ENCODE measurements at regions not wholly inside any gene's neighbourhood (a gene's known extent, or its start where the extent isn't known, plus 50 kb on each side); places are given as distances from the start of the nearest gene placed in this dataset.

GRCh38 chr2:13542061-13542460 lies 825.3 kb downstream of the TRIB2 start:
- ATAC-seq = no peak

DNA sequence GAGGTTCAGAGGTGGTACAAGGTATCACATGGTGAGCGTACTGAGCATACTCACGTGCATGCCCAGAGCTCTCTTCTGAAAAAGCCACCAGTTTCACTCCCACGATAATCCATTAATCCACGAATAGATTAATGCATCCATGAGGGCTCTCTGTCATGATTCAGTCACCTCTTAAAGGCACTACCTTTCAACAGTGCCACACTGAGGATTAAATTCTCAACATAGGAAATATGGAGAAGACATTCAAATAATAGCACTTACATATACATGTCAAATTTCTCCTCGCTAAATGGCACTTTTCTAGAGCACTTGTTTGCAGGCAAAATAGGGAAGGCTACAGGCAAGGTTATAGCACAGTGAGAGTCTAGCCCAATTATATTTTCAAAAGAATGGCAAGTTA lies 825.9 kb downstream of the TRIB2 start:
- no peak for ATAC-seq

- ATAC-seq = no peak
These were observed 826.8 kb downstream of the TRIB2 start for GRCh38 chr2:13543550-13543949.

DNA sequence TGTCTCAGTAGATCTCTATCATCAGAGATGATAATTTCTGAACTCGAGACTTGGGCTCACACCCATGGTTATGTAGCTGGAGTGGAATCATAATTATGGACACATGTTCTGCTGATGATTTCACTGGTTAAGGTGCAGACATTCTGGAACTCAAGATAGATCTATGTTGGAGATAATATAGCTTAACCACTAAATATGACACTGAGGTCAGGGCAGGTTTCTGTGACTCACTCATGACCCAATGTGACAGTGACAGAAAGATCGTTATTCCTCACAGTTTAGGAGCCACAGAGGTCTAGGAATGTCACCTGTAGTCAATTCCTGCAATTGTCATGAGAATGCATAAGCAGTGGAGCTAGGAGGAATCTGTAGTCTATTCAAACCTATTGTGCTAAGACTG lies 828.6 kb downstream of the TRIB2 start:
- ATAC-seq = no peak

- ATAC-seq = no peak
These were observed 829.4 kb downstream of the TRIB2 start for GRCh38 chr2:13546131-13546530.

DNA sequence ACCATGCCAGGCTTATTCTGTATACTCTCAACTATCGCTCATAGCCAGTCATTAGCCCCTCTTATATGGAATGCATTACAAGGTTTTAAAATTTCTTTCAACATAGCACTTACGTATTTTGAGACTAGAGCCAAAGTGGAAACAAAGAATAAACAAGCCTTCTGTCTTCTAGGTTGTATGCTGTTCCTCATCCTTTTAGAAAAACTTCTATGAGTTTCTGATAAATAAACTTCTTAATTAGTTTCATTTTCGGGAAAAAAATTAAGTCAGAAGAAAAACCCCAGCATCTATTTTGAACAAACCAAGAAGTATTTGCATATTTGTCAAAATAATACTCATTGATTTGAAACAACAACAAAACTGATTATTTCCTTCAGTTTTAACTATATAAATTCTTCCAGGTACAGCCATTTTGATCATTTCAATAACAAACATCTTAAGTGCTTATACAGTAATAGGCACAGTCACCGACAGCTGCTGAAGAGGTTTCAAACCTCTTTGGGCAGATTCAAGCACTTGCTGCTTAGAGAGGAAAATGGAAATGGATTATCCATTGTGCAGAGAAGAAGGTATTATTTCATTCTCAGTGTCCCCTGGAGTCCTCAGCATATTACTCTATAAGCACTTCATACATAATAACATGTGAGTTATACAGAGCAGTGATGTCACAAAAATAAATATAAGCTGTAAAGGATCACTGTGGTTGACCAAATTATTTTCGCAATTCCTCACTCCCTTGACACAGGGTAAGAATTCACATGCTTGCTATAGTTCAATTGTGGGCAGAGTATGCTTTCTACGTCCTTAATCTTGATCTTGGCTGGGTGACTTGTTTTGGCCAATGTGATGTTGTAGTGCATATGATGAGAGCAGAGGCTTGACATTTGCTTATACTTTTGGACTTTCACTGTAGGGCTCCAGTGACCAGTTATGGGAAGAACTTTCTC lies 833.8 kb downstream of the TRIB2 start:
- ATAC-seq = no peak

DNA sequence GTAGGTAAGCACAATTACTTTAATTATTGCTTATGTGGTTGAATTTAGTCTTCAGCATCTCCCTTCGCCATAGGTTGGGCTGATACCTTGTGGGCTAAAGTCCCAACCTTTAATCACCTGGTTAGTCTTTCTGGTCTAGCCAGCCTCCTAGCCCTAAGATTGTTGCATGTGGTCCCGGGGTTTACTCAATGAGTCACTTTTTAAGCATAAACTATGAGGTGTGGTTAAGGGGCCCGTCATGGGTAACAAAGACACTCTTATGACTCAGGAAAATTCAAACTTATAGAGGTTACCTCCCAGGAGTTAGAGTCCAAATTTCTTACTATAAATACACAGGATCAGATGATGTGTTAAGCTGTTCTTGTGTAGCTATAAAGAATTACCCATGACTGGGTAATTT lies 841.6 kb downstream of the TRIB2 start:
- no peak for ATAC-seq

DNA sequence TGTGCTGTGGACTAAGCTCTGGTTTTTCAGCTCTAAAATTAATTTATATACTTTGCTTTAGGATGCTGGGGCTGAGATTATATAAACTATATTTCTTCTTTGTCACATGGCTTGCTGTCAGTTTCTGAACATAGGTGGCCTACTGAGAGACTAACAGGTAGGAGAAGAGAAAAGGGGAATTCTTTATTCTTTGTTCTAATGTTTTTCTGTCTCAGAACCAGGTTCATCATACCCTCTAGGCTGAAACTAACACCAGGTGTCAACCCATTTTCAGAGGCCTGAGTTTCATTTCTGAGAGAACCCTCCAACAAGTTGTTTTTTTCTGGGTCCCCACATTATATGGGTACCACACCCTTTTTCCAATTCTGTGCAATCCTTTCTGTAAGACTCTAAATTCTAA lies 843.6 kb downstream of the TRIB2 start:
- no peak for ATAC-seq

DNA sequence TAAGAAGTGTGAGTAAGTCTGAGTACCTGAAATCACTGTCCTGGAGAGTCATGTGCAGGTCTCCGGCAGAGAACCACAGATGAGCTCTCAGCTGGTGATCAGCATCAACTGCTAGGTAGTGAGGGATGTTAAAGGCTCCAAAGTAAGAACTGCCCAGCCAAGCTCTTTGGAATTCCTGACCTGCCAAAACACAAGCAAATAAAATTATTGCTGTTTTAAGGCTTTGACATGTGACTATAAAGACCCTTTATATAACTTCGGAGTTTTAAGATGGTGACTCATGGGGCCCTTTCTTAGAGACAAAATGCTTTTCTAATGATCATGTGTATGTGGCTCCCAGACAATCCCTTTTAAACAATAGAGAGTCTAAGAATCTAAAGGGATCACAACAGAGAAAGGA lies 855.7 kb downstream of the TRIB2 start:
- ATAC-seq = no peak

DNA sequence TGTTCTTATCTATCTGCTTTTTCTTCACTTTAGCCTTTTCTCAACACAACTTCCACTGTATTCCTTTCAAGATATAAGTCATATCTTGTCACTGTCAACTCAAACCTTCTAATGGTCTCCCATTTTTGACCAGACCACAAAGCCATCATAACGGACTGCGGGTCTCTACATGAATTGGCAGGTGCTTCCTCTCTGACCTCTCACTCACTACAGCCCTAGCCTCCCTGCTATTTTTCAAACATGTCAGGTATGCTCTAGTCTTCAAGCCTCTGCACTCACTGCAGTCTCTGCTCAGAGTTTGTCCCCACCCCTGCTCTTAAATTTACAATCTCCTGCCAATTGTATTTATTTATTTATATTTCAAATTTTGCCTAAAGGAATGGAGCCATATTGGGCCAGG lies 858.1 kb downstream of the TRIB2 start:
- no peak for ATAC-seq

- no peak for ATAC-seq
These were observed 859.8 kb downstream of the TRIB2 start for GRCh38 chr2:13576406-13577036.

GRCh38 chr2:13578547-13578946 lies 861.8 kb downstream of the TRIB2 start:
- ATAC-seq = no peak

- ATAC-seq = no peak
These were observed 864.7 kb downstream of the TRIB2 start for GRCh38 chr2:13581471-13581870.

DNA sequence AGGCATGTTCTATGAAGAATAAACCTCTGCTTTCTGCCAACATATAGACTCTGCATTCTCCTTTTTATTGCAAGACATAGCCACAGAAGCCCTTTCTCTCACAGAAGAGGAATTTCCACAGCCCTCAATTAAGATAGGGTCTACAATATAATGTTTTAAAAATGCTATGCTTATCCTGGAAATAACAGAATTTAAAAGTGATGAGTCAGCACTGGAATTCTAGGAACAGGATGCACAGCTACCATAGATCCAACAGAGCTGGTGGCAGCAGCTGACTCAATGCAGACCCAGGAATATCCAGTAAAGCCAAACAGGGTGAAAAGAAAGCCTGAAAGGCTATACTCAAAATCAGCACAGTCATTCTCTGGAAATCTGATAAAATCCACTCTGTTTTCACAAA lies 866.9 kb downstream of the TRIB2 start:
- no peak for ATAC-seq

DNA sequence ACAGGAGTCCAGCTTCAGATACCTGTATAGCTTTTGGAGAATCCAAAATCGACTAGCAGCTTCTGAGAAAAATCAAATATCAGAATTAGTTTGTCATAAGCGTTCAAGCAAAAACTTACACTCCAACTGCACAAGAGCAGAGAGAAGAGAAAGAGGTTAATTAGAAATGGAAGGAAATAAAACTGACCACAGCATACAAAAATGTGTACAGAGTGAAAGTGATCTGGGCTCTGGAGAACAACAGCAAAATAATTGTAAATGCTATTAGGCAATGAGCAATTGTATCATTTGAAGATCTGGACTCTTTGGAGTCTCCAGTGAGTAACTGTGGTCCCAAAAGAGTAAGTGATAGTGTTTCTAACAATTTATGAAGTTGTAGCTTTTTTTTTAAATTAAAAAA lies 867.3 kb downstream of the TRIB2 start:
- no peak for ATAC-seq

- ATAC-seq = no peak
These were observed 869.0 kb downstream of the TRIB2 start for GRCh38 chr2:13585732-13586131.

- ATAC-seq = no peak
These were observed 879.5 kb downstream of the TRIB2 start for GRCh38 chr2:13596233-13596632.

GRCh38 chr2:13597176-13597575 lies 880.4 kb downstream of the TRIB2 start:
- no peak for ATAC-seq

DNA sequence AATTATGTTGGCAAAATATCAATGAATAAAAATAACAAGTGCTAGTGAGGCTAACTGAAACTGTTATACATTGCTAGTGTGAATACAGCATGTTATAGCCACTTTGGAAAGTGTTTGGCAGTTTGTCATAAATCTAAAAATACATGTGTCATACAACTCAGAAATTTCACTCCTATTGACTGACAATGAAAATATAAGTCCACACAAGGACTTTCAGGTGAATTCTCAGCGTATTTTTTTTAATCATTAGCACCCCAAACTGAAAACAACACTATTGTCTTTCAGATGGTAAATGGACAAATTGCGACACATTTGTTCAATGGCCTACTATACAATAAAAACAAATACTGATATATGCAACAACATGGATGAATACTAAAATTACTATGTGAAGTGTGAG lies 884.8 kb downstream of the TRIB2 start:
- ATAC-seq = no peak

DNA sequence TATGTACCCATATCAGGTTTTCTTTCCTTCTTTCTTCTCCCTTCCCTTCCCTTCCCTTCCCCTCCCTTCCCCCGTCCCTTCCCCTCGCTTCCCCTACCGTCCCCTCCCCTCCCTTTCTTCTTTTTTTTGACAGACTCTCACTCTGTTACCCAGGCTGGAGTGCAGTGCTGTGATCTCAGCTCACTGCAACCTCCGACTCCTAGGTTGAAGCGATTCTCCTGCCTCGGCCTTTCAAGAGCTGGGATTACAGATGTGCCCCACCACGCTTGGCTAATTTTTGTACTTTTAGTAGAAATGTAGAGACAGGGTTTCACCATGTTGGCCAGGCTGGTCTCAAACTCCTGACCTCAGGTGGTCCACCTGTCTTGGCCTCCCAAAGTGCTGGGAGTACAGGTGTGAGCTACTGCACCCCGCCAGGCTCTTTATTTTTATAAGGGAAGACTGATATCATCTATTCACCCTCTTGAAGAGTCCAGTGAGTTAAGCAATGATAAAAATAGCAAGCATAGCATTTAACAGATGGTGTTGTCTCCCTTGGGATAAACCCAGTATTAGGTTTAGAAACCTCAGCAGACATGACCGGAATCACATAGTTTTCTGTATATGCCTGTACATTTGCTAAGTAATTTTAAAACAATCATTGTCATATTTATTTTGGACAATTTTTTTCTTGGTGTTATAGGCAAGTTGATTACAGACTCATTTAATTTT lies 888.4 kb downstream of the TRIB2 start:
- ATAC-seq = no peak

DNA sequence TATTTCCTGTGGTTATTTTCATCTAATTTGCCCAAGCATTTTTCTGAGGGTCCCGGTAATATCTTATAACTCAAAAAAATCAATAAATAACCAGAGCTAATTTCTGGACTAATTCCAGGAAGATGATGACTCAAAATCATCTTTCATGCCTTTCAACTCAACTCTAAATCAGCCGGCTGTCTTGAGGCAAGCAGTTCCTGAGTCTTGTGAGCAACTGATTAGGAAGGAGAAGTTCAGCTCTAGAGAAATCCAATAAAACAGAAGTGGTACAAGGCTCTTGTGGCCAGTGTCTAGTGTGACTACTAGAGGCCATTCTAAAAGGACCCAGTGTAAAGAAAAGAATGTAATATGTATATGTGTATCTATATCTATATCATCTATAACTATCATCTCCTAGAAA lies 890.4 kb downstream of the TRIB2 start:
- ATAC-seq = no peak

GRCh38 chr2:13611939-13612338 lies 895.2 kb downstream of the TRIB2 start:
- no peak for ATAC-seq

GRCh38 chr2:13616059-13616458 lies 899.3 kb downstream of the TRIB2 start:
- ATAC-seq = no peak

DNA sequence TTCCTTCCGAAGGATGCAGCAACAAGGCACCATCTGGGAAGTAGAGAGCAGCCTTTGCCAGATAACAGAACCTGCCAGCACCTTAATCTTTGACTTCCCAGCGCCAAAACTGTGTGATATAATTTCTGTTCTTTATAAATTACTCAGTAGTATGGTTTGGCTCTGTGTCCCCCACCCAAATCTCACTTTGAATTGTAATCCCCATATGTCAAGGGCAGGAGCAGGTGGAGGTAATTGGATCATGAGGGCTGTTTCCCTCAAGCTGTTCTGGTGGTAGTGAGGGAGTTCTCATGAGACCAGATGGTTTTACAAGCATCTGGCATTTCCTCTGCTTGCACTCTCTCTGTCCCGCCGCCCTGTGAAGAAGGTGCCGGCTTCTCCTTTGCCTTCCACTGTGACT lies 899.9 kb downstream of the TRIB2 start:
- no peak for ATAC-seq

All from activated CD4-positive, CD25-positive, alpha-beta regulatory T cell treated with anti-CD3 and anti-CD28 coated beads, Interleukin-2, amount 50 U/mL, for 24 hours (primary cell).